ENCODE measurements at regions not wholly inside any gene's neighbourhood (a gene's known extent, or its start where the extent isn't known, plus 50 kb on each side); places are given as distances from the start of the nearest gene placed in this dataset.

DNA sequence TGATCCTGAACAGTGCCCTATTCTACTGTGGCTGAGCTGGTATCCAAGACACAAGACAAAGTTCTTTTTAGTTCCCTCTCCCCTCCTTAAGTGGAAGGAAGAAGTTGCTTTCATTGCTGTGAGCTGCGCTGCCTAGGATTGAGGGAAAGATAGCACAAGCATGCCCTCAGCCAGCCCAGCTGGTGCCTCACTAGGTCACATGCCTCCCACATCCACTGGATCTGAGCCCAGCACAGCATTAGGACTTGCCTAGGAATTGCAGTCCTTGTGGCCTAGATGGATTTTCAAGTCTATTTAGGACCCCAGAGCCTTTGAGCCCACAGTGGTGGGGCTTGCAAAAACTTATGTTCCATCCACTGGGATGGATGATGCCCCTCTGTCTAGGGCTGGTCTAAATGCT lies 214.2 kb downstream of the ZNF248 start:
- no peak for TF ChIP-seq POLR2AphosphoS5 (IDR thresholded peaks at IDR 0.05)
- TF ChIP-seq, protein P1, sequence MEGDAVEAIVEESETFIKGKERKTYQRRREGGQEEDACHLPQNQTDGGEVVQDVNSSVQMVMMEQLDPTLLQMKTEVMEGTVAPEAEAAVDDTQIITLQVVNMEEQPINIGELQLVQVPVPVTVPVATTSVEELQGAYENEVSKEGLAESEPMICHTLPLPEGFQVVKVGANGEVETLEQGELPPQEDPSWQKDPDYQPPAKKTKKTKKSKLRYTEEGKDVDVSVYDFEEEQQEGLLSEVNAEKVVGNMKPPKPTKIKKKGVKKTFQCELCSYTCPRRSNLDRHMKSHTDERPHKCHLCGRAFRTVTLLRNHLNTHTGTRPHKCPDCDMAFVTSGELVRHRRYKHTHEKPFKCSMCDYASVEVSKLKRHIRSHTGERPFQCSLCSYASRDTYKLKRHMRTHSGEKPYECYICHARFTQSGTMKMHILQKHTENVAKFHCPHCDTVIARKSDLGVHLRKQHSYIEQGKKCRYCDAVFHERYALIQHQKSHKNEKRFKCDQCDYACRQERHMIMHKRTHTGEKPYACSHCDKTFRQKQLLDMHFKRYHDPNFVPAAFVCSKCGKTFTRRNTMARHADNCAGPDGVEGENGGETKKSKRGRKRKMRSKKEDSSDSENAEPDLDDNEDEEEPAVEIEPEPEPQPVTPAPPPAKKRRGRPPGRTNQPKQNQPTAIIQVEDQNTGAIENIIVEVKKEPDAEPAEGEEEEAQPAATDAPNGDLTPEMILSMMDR (IDR thresholded peaks at IDR 0.05): no peak
